HG02981 (cell line): ENCODE measurements at regions not wholly inside any gene's neighbourhood (a gene's known extent, or its start where the extent isn't known, plus 50 kb on each side); places are given as distances from the start of the nearest gene placed in this dataset.

Source experiments
- ATAC-seq: cut with Tn5 transposase; IDR thresholded peaks from one replicate; pipeline ENCODE4 v1.9.1; 2021; ENCODE audit warnings: mild to moderate bottlenecking, moderate library complexity; ENCODE audit not compliant: unreplicated experiment

- ATAC-seq = no peak
Measured at GRCh38 chr5:90135779-90136378, 273.7 kb downstream of the CETN3 start.

- no peak for ATAC-seq
Measured at GRCh38 chr5:90134892-90135291, 274.7 kb downstream of the CETN3 start.

GRCh38 chr5:90134381-90134780 is 275.2 kb downstream of the CETN3 start:
- ATAC-seq = no peak

- ATAC-seq = no peak
Measured at GRCh38 chr5:90133941-90134340, 275.6 kb downstream of the CETN3 start.

- ATAC-seq = peak; percentile 76
Measured at GRCh38 chr5:90131383-90132133, 278.0 kb downstream of the CETN3 start.

- no peak for ATAC-seq
Measured at GRCh38 chr5:90128551-90128950, 281.0 kb downstream of the CETN3 start.

GRCh38 chr5:90119531-90119971 is 290.0 kb downstream of the CETN3 start:
- no peak for ATAC-seq

- no peak for ATAC-seq
Measured at GRCh38 chr5:90117005-90117404, 292.6 kb downstream of the CETN3 start.

- ATAC-seq = no peak
Measured at GRCh38 chr5:90113108-90113507, 296.4 kb downstream of the CETN3 start.

GRCh38 chr5:90112033-90112692 is 297.4 kb downstream of the CETN3 start:
- no peak for ATAC-seq

GRCh38 chr5:90111364-90112032 is 298.1 kb downstream of the CETN3 start:
- no peak for ATAC-seq

- no peak for ATAC-seq
Measured at GRCh38 chr5:90109285-90109684, 300.3 kb downstream of the CETN3 start.

- no peak for ATAC-seq
Measured at GRCh38 chr5:90099099-90099498, 310.5 kb downstream of the CETN3 start.

- ATAC-seq = no peak
Measured at GRCh38 chr5:90097082-90097477, 312.5 kb downstream of the CETN3 start.

GRCh38 chr5:90096415-90097081 is 313.0 kb downstream of the CETN3 start:
- no peak for ATAC-seq

- ATAC-seq = no peak
Measured at GRCh38 chr5:90095292-90096060, 314.1 kb downstream of the CETN3 start.

GRCh38 chr5:90093751-90094485 is 315.6 kb downstream of the CETN3 start:
- no peak for ATAC-seq

GRCh38 chr5:90092734-90093133 is 316.8 kb downstream of the CETN3 start:
- no peak for ATAC-seq

- no peak for ATAC-seq
Measured at GRCh38 chr5:90084342-90084741, 325.2 kb downstream of the CETN3 start.
